ENCODE measurements at regions not wholly inside any gene's neighbourhood (a gene's known extent, or its start where the extent isn't known, plus 50 kb on each side); places are given as distances from the start of the nearest gene placed in this dataset.

- no peak for DNase-seq
- Histone ChIP-seq H3K4me1 (ENCODE audit: control insufficient read depth, insufficient read depth, low read length) (no peaks in the 10 kb centered on the region), H3K9me3 (ENCODE audit: control insufficient read depth, insufficient read depth, low read length) (no peaks in the 10 kb centered on the region), H3K27ac (ENCODE audit: low read length) (no peak overlapping the region), H3K27me3 (ENCODE audit: control insufficient read depth, insufficient read depth, low read length) (no peaks in the 10 kb centered on the region), H3K36me3 (ENCODE audit: control insufficient read depth, insufficient read depth, low read length) (no peaks in the 10 kb centered on the region), H3K4me3 (ENCODE audit: low read length) (no peak overlapping the region)
- WGBS (ENCODE audit: insufficient coverage), result 100% methylated on average over 1 of the region's 1 CpG
- intact Hi-C loops (cut with micrococcal nuclease), result no loop called here
- Mint-ChIP-seq H3K27me3 (ENCODE audit: low read depth in 2 of 2) (peaks cover 24 to 81% of the 10 kb centered on the region in 2 donors), H3K27ac (no peak overlapping the region), H3K9me3 (peaks cover 4 to 6% of the 10 kb centered on the region in 2 donors), H3K36me3 (peaks cover 18% of the 10 kb centered on the region), H3K4me1 (no peaks in the 10 kb centered on the region), H3K4me3 (no peak overlapping the region)
- TF ChIP-seq CTCF (IDR thresholded peaks at IDR 0.05), result no peak
- no peak for ATAC-seq
Measured at GRCh38 chr14:98792171-98792570, 479.8 kb downstream of the BCL11B start.

GRCh38 chr14:98798099-98798498 lies 473.9 kb downstream of the BCL11B start:
- H3K4me1 ChIP-seq (ENCODE audit: control insufficient read depth, insufficient read depth, low read length), result no peaks in the 10 kb centered on the region
- Mint-ChIP-seq H3K4me1 (no peaks in the 10 kb centered on the region), H3K4me3 (no peak overlapping the region), H3K36me3 (peaks cover 15% of the 10 kb centered on the region), H3K9me3 (peaks cover 4 to 6% of the 10 kb centered on the region in 2 donors), H3K27ac (no peak overlapping the region), H3K27me3 (ENCODE audit: low read depth in 2 of 2) (peaks cover 14 to 46% of the 10 kb centered on the region in 2 donors)
- intact Hi-C loops (cut with micrococcal nuclease), result no loop called here
- no peaks in the 10 kb centered on the region for H3K36me3 ChIP-seq (ENCODE audit: control insufficient read depth, insufficient read depth, low read length)
- H3K4me3 ChIP-seq (ENCODE audit: low read length), result no peak overlapping the region
- no peaks in the 10 kb centered on the region for H3K9me3 ChIP-seq (ENCODE audit: control insufficient read depth, insufficient read depth, low read length)
- no peak overlapping the region for H3K27ac ChIP-seq (ENCODE audit: low read length)
- 36% methylated on average over 4 of the region's 4 CpGs for WGBS (ENCODE audit: insufficient coverage)
- no peak for TF ChIP-seq CTCF (IDR thresholded peaks at IDR 0.05)
- no peak for ATAC-seq
- H3K27me3 ChIP-seq (ENCODE audit: control insufficient read depth, insufficient read depth, low read length), result no peaks in the 10 kb centered on the region
- no peak for DNase-seq

- DNase-seq (no peak), ATAC-seq (no peak)
- no peak overlapping the region for H3K4me3 ChIP-seq (ENCODE audit: low read length)
- no peaks in the 10 kb centered on the region for H3K4me1 ChIP-seq (ENCODE audit: control insufficient read depth, insufficient read depth, low read length)
- H3K27me3 Mint-ChIP-seq (ENCODE audit: low read depth in 2 of 2), result peaks cover 17 to 33% of the 10 kb centered on the region in 2 donors
- H3K27ac Mint-ChIP-seq, result no peak overlapping the region
- H3K36me3 Mint-ChIP-seq, result no peaks in the 10 kb centered on the region
- no peaks in the 10 kb centered on the region for H3K9me3 Mint-ChIP-seq
- H3K27ac ChIP-seq (ENCODE audit: low read length), result no peak overlapping the region
- TF ChIP-seq CTCF (IDR thresholded peaks at IDR 0.05), result no peak
- H3K4me1 Mint-ChIP-seq, result no peaks in the 10 kb centered on the region
- no peaks in the 10 kb centered on the region for H3K36me3 ChIP-seq (ENCODE audit: control insufficient read depth, insufficient read depth, low read length)
- 62% methylated on average over 2 of the region's 4 CpGs for WGBS (ENCODE audit: insufficient coverage)
- intact Hi-C loops (cut with micrococcal nuclease), result no loop called here
- H3K4me3 Mint-ChIP-seq, result no peak overlapping the region
- H3K9me3 ChIP-seq (ENCODE audit: control insufficient read depth, insufficient read depth, low read length), result no peaks in the 10 kb centered on the region
- no peaks in the 10 kb centered on the region for H3K27me3 ChIP-seq (ENCODE audit: control insufficient read depth, insufficient read depth, low read length)
Measured at GRCh38 chr14:98799891-98800290, 472.1 kb downstream of the BCL11B start.

GRCh38 chr14:98802044-98802443 lies 470.0 kb downstream of the BCL11B start:
- no peak for TF ChIP-seq CTCF (IDR thresholded peaks at IDR 0.05)
- Mint-ChIP-seq H3K27me3 (ENCODE audit: low read depth in 2 of 2) (peaks cover 16 to 17% of the 10 kb centered on the region in 2 donors), H3K27ac (no peak overlapping the region), H3K36me3 (no peaks in the 10 kb centered on the region), H3K4me3 (no peak overlapping the region), H3K4me1 (no peaks in the 10 kb centered on the region), H3K9me3 (no peaks in the 10 kb centered on the region)
- 74% methylated on average over 9 of the region's 9 CpGs for WGBS (ENCODE audit: insufficient coverage)
- no peak for ATAC-seq
- H3K4me3 ChIP-seq (ENCODE audit: low read length), result no peak overlapping the region
- no peaks in the 10 kb centered on the region for H3K36me3 ChIP-seq (ENCODE audit: control insufficient read depth, insufficient read depth, low read length)
- no peaks in the 10 kb centered on the region for H3K9me3 ChIP-seq (ENCODE audit: control insufficient read depth, insufficient read depth, low read length)
- H3K27me3 ChIP-seq (ENCODE audit: control insufficient read depth, insufficient read depth, low read length), result no peaks in the 10 kb centered on the region
- no peaks in the 10 kb centered on the region for H3K4me1 ChIP-seq (ENCODE audit: control insufficient read depth, insufficient read depth, low read length)
- intact Hi-C loops (cut with micrococcal nuclease), result no loop called here
- no peak for DNase-seq
- no peak overlapping the region for H3K27ac ChIP-seq (ENCODE audit: low read length)
